BLaER1 treated with 17β-estradiol and CSF1 and Interleukin-3, amounts not matched to agents 10 nM and 100 nM (cell line): ENCODE measurements at regions not wholly inside any gene's neighbourhood (a gene's known extent, or its start where the extent isn't known, plus 50 kb on each side); places are given as distances from the start of the nearest gene placed in this dataset.

Source experiments
- H3K27ac ChIP-seq, 11 experiments: shearing (Covaris generic); formaldehyde crosslinking; 2 replicates each; pipeline ENCODE4 v1.8.1; 2022
- H3K27me3 ChIP-seq, 11 experiments: shearing (Covaris generic); formaldehyde crosslinking; 2 replicates each; pipeline ENCODE4 v1.8.1; 2022
- H3K36me3 ChIP-seq, 11 experiments: shearing (Covaris generic); formaldehyde crosslinking; 2 replicates each; pipeline ENCODE4 v1.8.1; 2022
- H3K4me1 ChIP-seq, 10 experiments: shearing (Covaris generic); formaldehyde crosslinking; 2 replicates each; pipeline ENCODE4 v1.8.1; 2022
- H3K4me2 ChIP-seq, 11 experiments: shearing (Covaris generic); formaldehyde crosslinking; 2 replicates each; pipeline ENCODE4 v1.8.1; 2022
- H3K4me3 ChIP-seq, 10 experiments: shearing (Covaris generic); formaldehyde crosslinking; 2 replicates each; pipeline ENCODE4 v1.8.1; 2022
- H3K9ac ChIP-seq, 11 experiments: shearing (Covaris generic); formaldehyde crosslinking; 2 replicates each; pipeline ENCODE4 v1.8.1; 2022
- H3K9me3 ChIP-seq, 11 experiments: shearing (Covaris generic); formaldehyde crosslinking; replicated peaks in 1 of 11; 2 replicates each; pipeline ENCODE4 v1.8.1; 2022
- H4K20me1 ChIP-seq, 11 experiments: shearing (Covaris generic); formaldehyde crosslinking; 2 replicates each; pipeline ENCODE4 v1.8.1; 2022
- Cebpa-rat ChIP-seq, 11 experiments: shearing (Covaris generic); IDR thresholded peaks; 2 replicates each; pipeline ENCODE4 v1.8.1; 2022

GRCh38 chr13:90531744-90532143 is 815.7 kb upstream of the MIR17HG start:
- Histone ChIP-seq H3K9me3 (no peaks in the 10 kb centered on the region), H3K27ac (no peak overlapping the region), H3K4me1 (peaks cover 3 to 9% (median 7%) of the 10 kb centered on the region in 10 experiments; a peak in 19 of 20 replicates), H3K36me3 (no peaks in the 10 kb centered on the region), H3K4me3 (no peak overlapping the region), H3K27me3 (no peaks in the 10 kb centered on the region), H4K20me1 (no peaks in the 10 kb centered on the region), H3K9ac (no peak overlapping the region), H3K4me2 (no peak overlapping the region)
- TF ChIP-seq Cebpa-rat (IDR thresholded peaks at IDR 0.05) = no peak

DNA sequence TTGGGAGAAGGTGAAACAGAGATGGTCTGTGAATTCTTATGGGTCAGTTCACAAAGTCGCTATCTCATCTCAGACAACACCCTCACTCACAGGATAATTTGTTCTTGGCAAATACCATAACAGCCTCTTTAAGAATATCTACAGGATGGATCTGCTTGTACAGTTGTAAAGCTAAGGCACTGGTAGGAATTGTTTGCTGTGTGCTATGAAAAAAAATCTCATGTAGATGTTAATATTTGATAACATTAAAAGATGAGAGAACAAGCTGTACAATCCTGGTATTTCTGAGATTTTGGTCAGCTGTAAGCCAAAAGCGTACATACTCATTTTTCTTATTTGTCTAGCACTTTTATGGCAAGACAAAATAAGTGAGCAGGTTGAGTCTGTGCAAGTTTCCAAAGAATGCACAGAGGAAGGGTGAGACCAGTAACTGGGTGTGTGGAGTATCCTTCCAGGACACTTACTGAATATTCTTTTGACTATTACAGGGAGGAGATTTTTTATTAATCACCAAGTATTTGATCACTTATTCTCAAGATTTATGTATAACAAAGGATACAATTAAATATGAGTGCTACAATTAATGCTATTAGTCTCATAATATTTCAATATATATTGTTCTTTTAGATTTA is 814.5 kb upstream of the MIR17HG start:
- H3K27me3 ChIP-seq = no peaks in the 10 kb centered on the region
- no peak for TF ChIP-seq Cebpa-rat (IDR thresholded peaks at IDR 0.05)
- H3K4me1 ChIP-seq = no peaks in the 10 kb centered on the region
- H3K9me3 ChIP-seq = no peaks in the 10 kb centered on the region
- no peak overlapping the region for H3K27ac ChIP-seq
- no peaks in the 10 kb centered on the region for H4K20me1 ChIP-seq
- H3K4me2 ChIP-seq = no peak overlapping the region
- H3K36me3 ChIP-seq = no peaks in the 10 kb centered on the region
- no peak overlapping the region for H3K4me3 ChIP-seq
- H3K9ac ChIP-seq = no peak overlapping the region

- H3K9me3 ChIP-seq = no peaks in the 10 kb centered on the region
- no peak overlapping the region for H3K4me2 ChIP-seq
- no peaks in the 10 kb centered on the region for H3K4me1 ChIP-seq
- H4K20me1 ChIP-seq = no peaks in the 10 kb centered on the region
- H3K27ac ChIP-seq = no peak overlapping the region
- H3K9ac ChIP-seq = no peak overlapping the region
- no peak overlapping the region for H3K4me3 ChIP-seq
- no peak for TF ChIP-seq Cebpa-rat (IDR thresholded peaks at IDR 0.05)
- H3K36me3 ChIP-seq = no peaks in the 10 kb centered on the region
- H3K27me3 ChIP-seq = no peaks in the 10 kb centered on the region
These were observed 813.6 kb upstream of the MIR17HG start for GRCh38 chr13:90533866-90534265.

DNA sequence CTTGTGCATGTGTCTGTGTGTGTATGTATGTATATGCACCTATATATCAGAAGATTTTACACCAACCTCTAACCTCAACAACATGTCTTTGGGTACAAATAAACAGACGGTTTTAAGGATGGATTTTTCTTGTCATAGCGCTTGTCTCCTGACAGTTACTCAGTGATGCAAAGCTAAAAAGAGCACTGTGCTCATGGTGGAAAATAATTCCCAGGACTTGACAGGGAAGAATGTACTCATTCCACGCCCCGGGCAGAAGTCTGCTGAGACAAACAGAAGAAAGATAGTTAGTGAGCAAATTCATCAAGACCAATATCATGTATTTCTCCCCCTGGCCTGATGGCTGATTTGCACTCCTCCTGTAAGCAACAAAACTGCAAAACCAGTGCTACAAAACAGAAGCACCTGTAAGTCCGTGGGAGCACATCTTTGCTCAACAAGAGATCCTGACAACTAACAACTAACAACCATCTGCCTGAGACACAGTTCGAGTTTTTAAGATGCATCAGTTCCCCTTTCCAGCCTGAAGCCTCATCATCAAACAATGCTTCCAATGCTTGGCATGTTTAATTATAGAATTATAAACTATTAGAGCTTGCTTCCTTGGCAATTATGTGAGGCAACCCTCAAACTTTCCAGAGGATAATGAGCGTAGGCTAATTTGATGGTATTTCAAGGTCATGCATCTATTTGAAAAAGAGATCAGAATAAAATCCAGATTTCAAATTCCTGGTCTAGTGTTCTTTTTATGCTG is 812.7 kb upstream of the MIR17HG start:
- no peaks in the 10 kb centered on the region for H4K20me1 ChIP-seq
- H3K4me3 ChIP-seq = no peak overlapping the region
- H3K27me3 ChIP-seq = no peaks in the 10 kb centered on the region
- no peak overlapping the region for H3K27ac ChIP-seq
- H3K4me1 ChIP-seq = no peaks in the 10 kb centered on the region
- H3K9me3 ChIP-seq = no peaks in the 10 kb centered on the region
- no peak for TF ChIP-seq Cebpa-rat (IDR thresholded peaks at IDR 0.05)
- no peak overlapping the region for H3K9ac ChIP-seq
- H3K36me3 ChIP-seq = no peaks in the 10 kb centered on the region
- H3K4me2 ChIP-seq = no peak overlapping the region

DNA sequence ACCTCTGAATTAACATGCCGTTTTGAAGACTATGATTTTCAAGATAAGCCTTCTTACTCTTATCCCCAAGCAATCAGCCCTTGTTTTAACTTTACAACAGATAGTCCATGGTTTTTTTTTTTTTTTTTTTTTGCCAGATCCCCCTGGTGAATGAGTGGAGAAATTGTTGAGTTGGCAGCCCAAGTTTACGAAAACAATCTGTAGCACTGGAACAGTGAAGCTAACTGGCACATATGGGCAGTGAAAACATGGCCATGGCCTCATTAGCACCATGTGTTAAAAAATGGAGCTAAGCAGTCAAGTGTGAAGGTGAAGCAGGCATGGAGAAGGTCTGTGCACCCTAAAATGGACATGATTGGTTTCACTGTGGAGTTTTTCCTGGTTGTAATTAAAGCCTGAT is 812.1 kb upstream of the MIR17HG start:
- Histone ChIP-seq H3K4me3 (no peak overlapping the region), H3K4me2 (no peak overlapping the region), H3K9ac (no peak overlapping the region), H3K9me3 (no peaks in the 10 kb centered on the region), H3K27ac (no peak overlapping the region), H3K27me3 (no peaks in the 10 kb centered on the region), H4K20me1 (no peaks in the 10 kb centered on the region), H3K36me3 (no peaks in the 10 kb centered on the region), H3K4me1 (no peaks in the 10 kb centered on the region)
- no peak for TF ChIP-seq Cebpa-rat (IDR thresholded peaks at IDR 0.05)

GRCh38 chr13:90538063-90538462 is 809.4 kb upstream of the MIR17HG start:
- Histone ChIP-seq H3K9ac (no peak overlapping the region), H3K4me1 (no peaks in the 10 kb centered on the region), H4K20me1 (no peaks in the 10 kb centered on the region), H3K4me2 (no peak overlapping the region), H3K27me3 (no peaks in the 10 kb centered on the region), H3K27ac (no peak overlapping the region), H3K4me3 (no peak overlapping the region), H3K9me3 (no peaks in the 10 kb centered on the region), H3K36me3 (no peaks in the 10 kb centered on the region)
- no peak for TF ChIP-seq Cebpa-rat (IDR thresholded peaks at IDR 0.05)

GRCh38 chr13:90541346-90541745 is 806.1 kb upstream of the MIR17HG start:
- Histone ChIP-seq H3K9ac (no peak overlapping the region), H3K36me3 (no peaks in the 10 kb centered on the region), H3K9me3 (peaks cover 12 to 15% (median 14%) of the 10 kb centered on the region in 11 experiments), H3K4me3 (no peak overlapping the region), H3K27me3 (no peaks in the 10 kb centered on the region), H3K4me2 (no peak overlapping the region), H3K4me1 (peaks cover 0 to 8% (median 0%) of the 10 kb centered on the region in 10 experiments; a peak in 2 of 20 replicates), H4K20me1 (no peaks in the 10 kb centered on the region), H3K27ac (no peak overlapping the region)
- TF ChIP-seq Cebpa-rat (IDR thresholded peaks at IDR 0.05) = no peak

DNA sequence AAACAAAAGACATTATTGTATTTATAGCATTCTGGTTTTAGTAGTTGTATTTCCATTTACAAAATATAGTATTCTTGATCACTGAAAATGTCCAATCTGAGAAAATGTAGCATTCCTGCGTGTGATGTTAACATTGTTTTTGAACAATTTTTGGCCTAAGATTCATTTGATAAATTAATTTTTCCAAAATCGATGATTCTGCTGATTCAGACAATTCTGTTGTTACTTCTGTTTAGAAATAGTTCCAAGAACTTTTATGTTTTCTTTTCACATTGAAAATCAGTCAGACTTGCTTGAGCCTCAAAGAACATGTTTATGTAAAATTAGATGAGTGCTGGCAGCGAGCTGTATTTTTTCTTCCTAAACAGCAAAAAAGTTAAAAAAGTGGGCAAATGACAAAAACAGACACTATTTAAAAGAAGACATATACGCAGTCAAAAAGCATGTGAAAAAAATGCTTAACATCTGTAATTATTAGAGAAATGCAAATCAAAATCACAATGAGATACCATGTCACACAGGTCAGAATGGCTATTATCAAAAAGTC is 804.5 kb upstream of the MIR17HG start:
- no peak overlapping the region for H3K9ac ChIP-seq
- peaks cover 0 to 8% (median 0%) of the 10 kb centered on the region in 10 experiments; a peak in 2 of 20 replicates for H3K4me1 ChIP-seq
- H3K36me3 ChIP-seq = no peaks in the 10 kb centered on the region; a peak in 1 of 22 replicates
- no peak for TF ChIP-seq Cebpa-rat (IDR thresholded peaks at IDR 0.05)
- no peaks in the 10 kb centered on the region for H3K27me3 ChIP-seq
- no peak overlapping the region for H3K4me3 ChIP-seq
- H4K20me1 ChIP-seq = no peaks in the 10 kb centered on the region
- peaks cover 29 to 32% (median 31%) of the 10 kb centered on the region in 11 experiments for H3K9me3 ChIP-seq
- H3K4me2 ChIP-seq = no peak overlapping the region
- H3K27ac ChIP-seq = no peak overlapping the region

DNA sequence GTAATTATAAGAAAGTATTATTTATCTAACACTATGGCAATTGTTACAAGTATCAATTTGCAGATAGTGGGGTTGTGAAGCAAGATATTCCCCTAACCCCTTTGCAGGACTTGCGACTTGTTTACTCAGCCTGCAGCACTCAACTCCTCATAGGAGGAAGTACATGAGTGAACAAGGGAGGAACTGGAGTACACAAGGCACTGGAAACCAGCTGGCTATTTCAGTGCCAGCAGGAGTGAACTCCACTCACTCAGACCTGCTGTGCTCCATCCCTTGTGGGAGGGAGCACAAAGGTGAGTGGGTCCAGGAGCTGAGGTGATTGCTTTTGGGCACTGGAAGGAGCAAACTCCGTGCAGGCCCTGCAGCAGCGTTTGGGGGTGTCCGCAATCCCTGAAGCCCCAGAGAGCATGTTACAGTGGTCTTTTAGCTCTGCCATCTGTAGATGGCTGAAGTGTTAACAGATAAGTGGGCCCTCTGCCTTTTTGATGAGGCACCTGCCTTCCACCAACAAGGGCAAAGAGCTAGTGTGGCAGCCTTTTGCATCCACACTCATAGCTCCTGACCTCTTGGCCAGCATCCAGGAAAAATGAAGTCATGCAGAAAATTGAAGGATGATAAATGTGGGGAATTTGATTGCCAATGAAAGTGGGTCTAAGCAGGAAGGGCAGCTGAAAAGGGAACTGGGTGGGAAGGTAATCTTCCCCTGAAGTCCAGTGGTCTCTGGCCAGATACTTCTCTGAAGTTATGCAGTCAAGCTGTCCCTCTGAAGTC is 802.2 kb upstream of the MIR17HG start:
- Histone ChIP-seq H3K4me1 (peaks cover 0 to 8% (median 0%) of the 10 kb centered on the region in 10 experiments; a peak in 2 of 20 replicates), H4K20me1 (no peaks in the 10 kb centered on the region), H3K9ac (no peak overlapping the region), H3K9me3 (peaks cover 38 to 43% (median 40%) of the 10 kb centered on the region in 11 experiments), H3K36me3 (no peaks in the 10 kb centered on the region; a peak in 1 of 22 replicates), H3K27me3 (no peaks in the 10 kb centered on the region), H3K4me3 (no peak overlapping the region), H3K4me2 (no peak overlapping the region), H3K27ac (no peak overlapping the region)
- no peak for TF ChIP-seq Cebpa-rat (IDR thresholded peaks at IDR 0.05)
